ENCODE measurements at regions not wholly inside any gene's neighbourhood (a gene's known extent, or its start where the extent isn't known, plus 50 kb on each side); places are given as distances from the start of the nearest gene placed in this dataset.

GRCh38 chr4:132504438-132504837 lies 644.7 kb upstream of the PCDH10 start:
- no peak for TF ChIP-seq CTCF (conservative IDR thresholded peaks at IDR 0.05 in 1 of 2, IDR thresholded peaks at IDR 0.05 in 1 of 2; ENCODE audit: extremely low read depth in 1 of 2, insufficient read depth in 1 of 2, low read depth in 1 of 2, low read length in 2 of 2)
- no peak for TF ChIP-seq EZH2 (IDR thresholded peaks at IDR 0.05; ENCODE audit: borderline replicate concordance, low read length)
